H1 (cell line): ENCODE measurements at regions not wholly inside any gene's neighbourhood (a gene's known extent, or its start where the extent isn't known, plus 50 kb on each side); places are given as distances from the start of the nearest gene placed in this dataset.

Source experiments
- CTCF ChIA-PET: fragments of 300-600 bp; sonication (Branson Sonifier 250); formaldehyde crosslinking; loops from one replicate; lab custom pipeline; 2021; ENCODE audit not compliant: partially characterized antibody; lab: Charles Lee
- POLR2A ChIA-PET: fragments of 300-600 bp; sonication (Branson Sonifier 250); formaldehyde crosslinking; loops from one replicate; lab custom pipeline; 2021; ENCODE audit warnings: inconsistent platforms; ENCODE audit not compliant: partially characterized antibody; lab: Charles Lee
- DNase-seq, 2 experiments: peaks; one replicate each; pipeline versions ENCODE4 v3.0.0 to v3.0.0-alpha.2; 2010 to 2022; ENCODE audit warnings: low spot score in 2 of 2, low read depth in 1 of 2, mixed read lengths in 1 of 2
- FAIRE-seq: peaks from 2 replicates; lab custom pipeline; 2011; peaks lifted over from hg19 to GRCh38; lab: Jason Lieb, UNC
- H2AFZ ChIP-seq: 2 replicates; pipeline ENCODE4 v1.8.1; 2012; ENCODE audit warnings: low read length, inconsistent platforms
- H2AK5ac ChIP-seq: 2 replicates; pipeline ENCODE4 v1.6.1; 2013; ENCODE audit warnings: low read depth, low read length
- H2BK120ac ChIP-seq: replicated peaks from 2 replicates; pipeline ENCODE3; 2013; ENCODE audit warnings: low read depth, low read length, inconsistent platforms
- H2BK12ac ChIP-seq: 2 replicates; pipeline ENCODE4 v1.6.1; 2013; ENCODE audit warnings: low read depth, low read length
- H2BK15ac ChIP-seq: 2 replicates; pipeline ENCODE4 v1.6.1; 2013; ENCODE audit warnings: low read length
- H2BK20ac ChIP-seq: 2 replicates; pipeline ENCODE4 v1.6.1; 2013; ENCODE audit warnings: low read length
- H2BK5ac ChIP-seq: 2 replicates; pipeline ENCODE4 v1.6.1; 2013; ENCODE audit warnings: low read depth, low read length
- H3K14ac ChIP-seq: 2 replicates; pipeline ENCODE4 v1.6.1; 2013; ENCODE audit warnings: inconsistent platforms; ENCODE audit not compliant: insufficient read length
- H3K18ac ChIP-seq: 2 replicates; pipeline ENCODE4 v1.6.1; 2013; ENCODE audit warnings: low read length; ENCODE audit errors: extremely low read depth
- H3K23ac ChIP-seq: 2 replicates; pipeline ENCODE4 v1.6.1; 2013; ENCODE audit warnings: inconsistent platforms; ENCODE audit not compliant: insufficient read length
- H3K23me2 ChIP-seq: 2 replicates; pipeline ENCODE4 v1.6.1; 2013; ENCODE audit warnings: low read depth, low read length
- H3K27ac ChIP-seq: 2 replicates; pipeline ENCODE4 v1.6.1; 2011; ENCODE audit warnings: low read depth, low read length, inconsistent platforms
- H3K27me3 ChIP-seq, 4 experiments: replicated peaks in 1 of 4; 1 replicate in 1 of 4; 2 replicates in 3 of 4; pipeline versions ENCODE4 v1.6.1 to v1.8.1; 2011 to 2013; ENCODE audit warnings: low read length in 3 of 4, mild to moderate bottlenecking in 3 of 4, inconsistent platforms in 2 of 4, mixed read lengths in 2 of 4, moderate library complexity in 1 of 4; ENCODE audit not compliant: control insufficient read depth in 3 of 4, insufficient read depth in 3 of 4; ENCODE audit errors: extremely low read depth in 1 of 4
- H3K36me3 ChIP-seq, 4 experiments: 2 replicates each; pipeline versions ENCODE4 v1.6.1 to v1.8.1; 2011 to 2013; ENCODE audit warnings: mild to moderate bottlenecking in 4 of 4, low read length in 3 of 4, moderate library complexity in 2 of 4, control low read depth in 1 of 4, inconsistent platforms in 1 of 4; ENCODE audit not compliant: insufficient read depth in 4 of 4, control insufficient read depth in 2 of 4
- H3K4ac ChIP-seq: replicated peaks from 2 replicates; pipeline ENCODE3; 2013; ENCODE audit warnings: low read length, low read depth, mixed read lengths, inconsistent platforms; ENCODE audit not compliant: insufficient read length
- H3K4me1 ChIP-seq, 4 experiments: replicated peaks in 1 of 4; 1 replicate in 1 of 4; 2 replicates in 3 of 4; pipeline versions ENCODE4 v1.6.1 to v1.8.1; 2011 to 2013; ENCODE audit warnings: low read length in 3 of 4, inconsistent platforms in 2 of 4, mixed read lengths in 1 of 4; ENCODE audit not compliant: insufficient read depth in 4 of 4, control insufficient read depth in 3 of 4
- H3K4me2 ChIP-seq, 2 experiments: 2 replicates each; pipeline versions ENCODE4 v1.6.1 to v1.8.1; 2011 to 2013; ENCODE audit warnings: low read depth in 2 of 2, low read length in 2 of 2, control low read depth in 1 of 2, inconsistent platforms in 1 of 2, mild to moderate bottlenecking in 1 of 2; ENCODE audit not compliant: insufficient read depth in 1 of 2
- H3K4me3 ChIP-seq, 4 experiments: fragments of 200-600, 300-600 bp in 1 of 4; sonication (generic), shearing (Covaris generic), sonication (Bioruptor Twin) in 1 of 4; 2 replicates each; pipeline versions ENCODE4 v1.5.1 to v1.8.1; 2011 to 2016; ENCODE audit warnings: low read length in 4 of 4, low read depth in 3 of 4, control low read depth in 2 of 4, inconsistent platforms in 2 of 4, mild to moderate bottlenecking in 2 of 4, mixed read lengths in 1 of 4, moderate library complexity in 1 of 4; ENCODE audit not compliant: insufficient read depth in 2 of 4; ENCODE audit errors: extremely low read depth in 1 of 4
- H3K56ac ChIP-seq: replicated peaks from 2 replicates; pipeline ENCODE3; 2013; ENCODE audit warnings: low read depth, mild to moderate bottlenecking, mixed read lengths, low read length, inconsistent platforms; ENCODE audit not compliant: insufficient read length
- H3K79me1 ChIP-seq: 2 replicates; pipeline ENCODE4 v1.6.1; 2013; ENCODE audit warnings: low read depth, low read length, control low read depth
- H3K79me2 ChIP-seq, 2 experiments: 2 replicates each; pipeline versions ENCODE4 v1.6.1 to v1.8.1; 2012 to 2013; ENCODE audit warnings: low read length in 2 of 2, mild to moderate bottlenecking in 2 of 2, inconsistent platforms in 1 of 2; ENCODE audit not compliant: insufficient read depth in 2 of 2, control insufficient read depth in 1 of 2
- H3K9ac ChIP-seq, 4 experiments: replicated peaks in 1 of 4; 1 replicate in 1 of 4; 2 replicates in 3 of 4; pipeline versions ENCODE4 v1.6.1 to v1.8.1; 2011 to 2013; ENCODE audit warnings: low read depth in 3 of 4, low read length in 3 of 4, control low read depth in 2 of 4, mild to moderate bottlenecking in 2 of 4, moderate library complexity in 2 of 4, inconsistent platforms in 1 of 4; ENCODE audit errors: extremely low read depth in 1 of 4
- H3K9me3 ChIP-seq, 2 experiments: 2 replicates each; pipeline versions ENCODE4 v1.6.1 to v1.8.1; 2012 to 2013; ENCODE audit warnings: mild to moderate bottlenecking in 2 of 2, moderate library complexity in 2 of 2, control low read depth in 1 of 2, inconsistent platforms in 1 of 2, low read depth in 1 of 2, low read length in 1 of 2, mixed read lengths in 1 of 2; ENCODE audit not compliant: insufficient read depth in 2 of 2
- H4K20me1 ChIP-seq, 2 experiments: replicated peaks in 1 of 2; 2 replicates each; pipeline versions ENCODE3 to v1.8.1; 2011 to 2013; ENCODE audit warnings: inconsistent platforms in 2 of 2, low read length in 2 of 2, mild to moderate bottlenecking in 1 of 2; ENCODE audit not compliant: insufficient read depth in 2 of 2, control insufficient read depth in 1 of 2
- H4K5ac ChIP-seq: 2 replicates; pipeline ENCODE4 v1.6.1; 2013; ENCODE audit warnings: low read length, low read depth, mixed read lengths, inconsistent platforms; ENCODE audit not compliant: insufficient read length
- H4K8ac ChIP-seq: 2 replicates; pipeline ENCODE4 v1.8.0; 2013; ENCODE audit warnings: mild to moderate bottlenecking, moderate library complexity, low read length, inconsistent platforms; ENCODE audit not compliant: insufficient read depth; ENCODE audit errors: extremely low read depth
- H4K91ac ChIP-seq: replicated peaks from 2 replicates; pipeline ENCODE3; 2013; ENCODE audit warnings: low read length, mixed read lengths, inconsistent platforms; ENCODE audit not compliant: insufficient read length
- CBX8 ChIP-seq: fragments of 300-800, 300-1000 bp; sonication (generic); IDR thresholded peaks from 2 replicates; pipeline ENCODE4 v1.7.1; 2016; ENCODE audit warnings: low read depth, low read length, borderline replicate concordance
- CREB1 ChIP-seq: IDR thresholded peaks from 2 replicates; pipeline ENCODE4 v1.6.1; 2012; ENCODE audit warnings: inconsistent platforms
- JUN ChIP-seq: IDR thresholded peaks from 2 replicates; pipeline ENCODE4 v1.6.1; 2011; ENCODE audit warnings: low read depth, mild to moderate bottlenecking, improper control_type of control experiment, low read length
- SAP30 ChIP-seq: fragments of 300-600 bp; sonication (generic); IDR thresholded peaks from 2 replicates; pipeline ENCODE4 v1.7.1; 2012; ENCODE audit warnings: low read length, moderate library complexity, mild to moderate bottlenecking, inconsistent platforms; ENCODE audit not compliant: insufficient read depth, insufficient replicate concordance
- SIX5 ChIP-seq: IDR thresholded peaks from 2 replicates; pipeline ENCODE4 v1.6.1; 2011; ENCODE audit warnings: mild to moderate bottlenecking, low read depth, low read length
- SP1 ChIP-seq: IDR thresholded peaks from 2 replicates; pipeline ENCODE4 v1.6.1; 2011; ENCODE audit warnings: low read depth, low read length
- TBP ChIP-seq: IDR thresholded peaks from 2 replicates; pipeline ENCODE4 v1.6.1; 2011; ENCODE audit warnings: low read depth, low read length, improper control_type of control experiment
- WGBS, 2 experiments: shearing (Covaris generic) in 1 of 2; methylation state at CpG; one replicate each; pipeline versions ENCODE4 v1.1.6 to v1.1.7; 2013 to 2015; ENCODE audit warnings: low lambda C conversion rate in 2 of 2, mixed read lengths in 2 of 2, inconsistent platforms in 1 of 2, low coverage in 1 of 2, missing lambda C conversion rate in 1 of 2; ENCODE audit not compliant: insufficient replicate concordance in 2 of 2, insufficient coverage in 1 of 2, insufficient read length in 1 of 2; ENCODE audit errors: extremely low coverage in 1 of 2, missing lambda C conversion rate in 1 of 2; 5-methylcytosine and 5-hydroxymethylcytosine counted together
- TF ChIP-seq, protein P1 (sequence below), 3 experiments: IDR thresholded peaks; 1 replicate in 2 of 3; 2 replicates in 1 of 3; pipeline versions ENCODE4 v1.5.1 to v1.6.1; 2011; ENCODE audit warnings: low read length in 3 of 3, mild to moderate bottlenecking in 3 of 3, inconsistent platforms in 2 of 3, low read depth in 1 of 3, moderate library complexity in 1 of 3; ENCODE audit not compliant: insufficient read depth in 1 of 3; ENCODE audit errors: control extremely low read depth in 1 of 3

DNA sequence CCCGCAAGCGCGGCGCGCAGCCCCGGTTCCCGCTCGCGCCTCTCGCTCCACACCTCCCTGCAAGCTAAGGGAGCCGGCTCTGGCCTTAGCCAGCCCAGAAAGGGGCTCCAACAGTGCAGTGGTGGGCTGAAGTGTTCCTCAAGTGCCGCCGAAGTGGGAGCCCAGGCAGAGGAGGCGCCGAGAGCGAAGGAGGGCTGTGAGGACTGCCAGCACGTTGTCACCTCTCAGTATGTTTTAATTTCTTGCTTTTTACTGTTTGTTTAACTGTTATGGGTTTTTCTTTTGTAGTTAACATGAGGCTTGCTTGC, 1525.7 kb downstream of the SI start:
- Histone ChIP-seq H3K9me3 (no peaks in the 10 kb centered on the region; a peak in 1 of 4 replicates), H3K79me2 (no peaks in the 10 kb centered on the region), H3K56ac (no peak overlapping the region), H4K20me1 (no peaks in the 10 kb centered on the region), H2BK20ac (no peak overlapping the region), H2AFZ (no peak overlapping the region; the same call in 1 of the 2 replicates), H3K9ac (no peak overlapping the region), H3K79me1 (no peaks in the 10 kb centered on the region), H4K5ac (no peak overlapping the region), H3K14ac (no peak overlapping the region), H3K4me2 (no peak overlapping the region), H3K23ac (no peak overlapping the region), H2AK5ac (no peak overlapping the region), H4K91ac (no peak overlapping the region), H3K23me2 (no peaks in the 10 kb centered on the region), H3K36me3 (no peaks in the 10 kb centered on the region), H3K4ac (no peak overlapping the region), H2BK120ac (no peak overlapping the region), H3K27ac (no peak overlapping the region), H2BK15ac (no peak overlapping the region), H3K18ac (no peak overlapping the region), H2BK12ac (no peak overlapping the region), H2BK5ac (no peak overlapping the region), H3K4me1 (no peaks in the 10 kb centered on the region), H3K4me3 (no peak overlapping the region), H3K27me3 (no peaks in the 10 kb centered on the region), H4K8ac (no peak overlapping the region)
- FAIRE-seq (no peak), DNase-seq (no peak)
- POLR2A ChIA-PET = no interaction called here
- 98% methylated on average over 7 of the region's 17 CpGs; no CpG with 5 or more reads in 1 of the 2 experiments for WGBS, 2 experiments
- CTCF ChIA-PET = no interaction called here
- TF ChIP-seq TBP (no peak), CREB1 (no peak), JUN (no peak), SIX5 (no peak), CBX8 (no peak), SP1 (no peak), SAP30 (no peak)
- TF ChIP-seq, protein P1, sequence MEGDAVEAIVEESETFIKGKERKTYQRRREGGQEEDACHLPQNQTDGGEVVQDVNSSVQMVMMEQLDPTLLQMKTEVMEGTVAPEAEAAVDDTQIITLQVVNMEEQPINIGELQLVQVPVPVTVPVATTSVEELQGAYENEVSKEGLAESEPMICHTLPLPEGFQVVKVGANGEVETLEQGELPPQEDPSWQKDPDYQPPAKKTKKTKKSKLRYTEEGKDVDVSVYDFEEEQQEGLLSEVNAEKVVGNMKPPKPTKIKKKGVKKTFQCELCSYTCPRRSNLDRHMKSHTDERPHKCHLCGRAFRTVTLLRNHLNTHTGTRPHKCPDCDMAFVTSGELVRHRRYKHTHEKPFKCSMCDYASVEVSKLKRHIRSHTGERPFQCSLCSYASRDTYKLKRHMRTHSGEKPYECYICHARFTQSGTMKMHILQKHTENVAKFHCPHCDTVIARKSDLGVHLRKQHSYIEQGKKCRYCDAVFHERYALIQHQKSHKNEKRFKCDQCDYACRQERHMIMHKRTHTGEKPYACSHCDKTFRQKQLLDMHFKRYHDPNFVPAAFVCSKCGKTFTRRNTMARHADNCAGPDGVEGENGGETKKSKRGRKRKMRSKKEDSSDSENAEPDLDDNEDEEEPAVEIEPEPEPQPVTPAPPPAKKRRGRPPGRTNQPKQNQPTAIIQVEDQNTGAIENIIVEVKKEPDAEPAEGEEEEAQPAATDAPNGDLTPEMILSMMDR (IDR thresholded peaks at IDR 0.05; ENCODE audit: control extremely low read depth in 1 of 3, insufficient read depth in 1 of 3, low read depth in 1 of 3, low read length in 3 of 3) = no peak
